NT2/D1 (cell line): ENCODE measurements at regions not wholly inside any gene's neighbourhood (a gene's known extent, or its start where the extent isn't known, plus 50 kb on each side); places are given as distances from the start of the nearest gene placed in this dataset.

ENCODE experiments used
- DNase-seq: peaks from one replicate; pipeline ENCODE4 v3.0.0-alpha.2; 2011; ENCODE audit warnings: low read depth, low spot score
- H3K27me3 ChIP-seq: 2 replicates; pipeline ENCODE4 v1.6.0; 2011; ENCODE audit warnings: mild to moderate bottlenecking; ENCODE audit not compliant: insufficient read length, insufficient read depth
- H3K36me3 ChIP-seq: 2 replicates; pipeline ENCODE4 v1.6.1; 2011; ENCODE audit warnings: mild to moderate bottlenecking, low read length, mixed read lengths; ENCODE audit not compliant: insufficient read depth, insufficient read length
- H3K4me1 ChIP-seq: 2 replicates; pipeline ENCODE4 v1.5.1; 2011; ENCODE audit not compliant: insufficient read depth, insufficient read length
- H3K4me3 ChIP-seq: 2 replicates; pipeline ENCODE4 v1.5.1; 2011; ENCODE audit warnings: low read depth; ENCODE audit not compliant: insufficient read length
- H3K9ac ChIP-seq: 2 replicates; pipeline ENCODE4 v1.6.0; 2011; ENCODE audit warnings: low read depth; ENCODE audit not compliant: insufficient read length
- H3K9me3 ChIP-seq: 2 replicates; pipeline ENCODE4 v1.5.1; 2011; ENCODE audit warnings: mild to moderate bottlenecking, low read length; ENCODE audit not compliant: insufficient read depth
- SUZ12 ChIP-seq: IDR thresholded peaks from 2 replicates; pipeline ENCODE4 v1.6.1; 2011; ENCODE audit not compliant: insufficient read length, insufficient read depth; ENCODE audit errors: extremely low read depth
- YY1 ChIP-seq: IDR thresholded peaks from 2 replicates; pipeline ENCODE4 v1.6.1; 2011; ENCODE audit not compliant: insufficient read length, insufficient read depth
- ZNF274 ChIP-seq: IDR thresholded peaks from 2 replicates; pipeline ENCODE4 v1.6.1; 2011; ENCODE audit warnings: mild to moderate bottlenecking, low read depth, low read length

GRCh38 chr20:43835944-43836508 is 78.6 kb upstream of the TOX2 start:
- H3K36me3 ChIP-seq = no peaks in the 10 kb centered on the region
- H3K27me3 ChIP-seq = no peaks in the 10 kb centered on the region
- peaks cover 3% of the 10 kb centered on the region for H3K4me1 ChIP-seq
- H3K4me3 ChIP-seq = no peak overlapping the region
- DNase-seq = no peak
- no peak for TF ChIP-seq YY1
- TF ChIP-seq SUZ12 = no peak
- no peaks in the 10 kb centered on the region for H3K9me3 ChIP-seq
- H3K9ac ChIP-seq = no peak overlapping the region

- TF ChIP-seq ZNF274 (no peak), SUZ12 (no peak), YY1 (no peak)
- DNase-seq = no peak
- H3K4me1 ChIP-seq = no peaks in the 10 kb centered on the region
- peaks cover 8% of the 10 kb centered on the region; the same call in 1 of the 2 replicates for H3K9me3 ChIP-seq
- no peaks in the 10 kb centered on the region for H3K36me3 ChIP-seq
- H3K27me3 ChIP-seq = no peaks in the 10 kb centered on the region
- no peak overlapping the region for H3K9ac ChIP-seq
- no peak overlapping the region for H3K4me3 ChIP-seq
Observed at GRCh38 chr20:43833511-43834395, 80.9 kb upstream of the TOX2 start.

- TF ChIP-seq ZNF274 (no peak), SUZ12 (no peak), YY1 (no peak)
Observed at GRCh38 chr20:43832961-43833360, 81.7 kb upstream of the TOX2 start.

GRCh38 chr20:43832096-43832816 is 82.4 kb upstream of the TOX2 start:
- DNase-seq = no peak
- no peak for TF ChIP-seq YY1
- TF ChIP-seq ZNF274 = no peak
- TF ChIP-seq SUZ12 = no peak
- H3K4me3 ChIP-seq = no peak overlapping the region
- H3K27me3 ChIP-seq = no peaks in the 10 kb centered on the region
- peaks cover 8% of the 10 kb centered on the region; the same call in 1 of the 2 replicates for H3K9me3 ChIP-seq
- H3K36me3 ChIP-seq = no peaks in the 10 kb centered on the region
- H3K9ac ChIP-seq = no peak overlapping the region
- H3K4me1 ChIP-seq = no peaks in the 10 kb centered on the region

More at GRCh38 chr20:43832961-43833360, 81.7 kb upstream of the TOX2 start:
- Histone ChIP-seq H3K4me1 (no peaks in the 10 kb centered on the region), H3K9ac (no peak overlapping the region), H3K27me3 (no peaks in the 10 kb centered on the region), H3K4me3 (no peak overlapping the region), H3K36me3 (no peaks in the 10 kb centered on the region), H3K9me3 (peaks cover 8% of the 10 kb centered on the region; the same call in 1 of the 2 replicates)
- DNase-seq = no peak

GRCh38 chr20:43831481-43832065 is 83.1 kb upstream of the TOX2 start:
- Histone ChIP-seq H3K4me3 (no peak overlapping the region), H3K9ac (no peak overlapping the region), H3K27me3 (no peaks in the 10 kb centered on the region), H3K36me3 (no peaks in the 10 kb centered on the region), H3K4me1 (no peaks in the 10 kb centered on the region), H3K9me3 (peaks cover 8% of the 10 kb centered on the region; the same call in 1 of the 2 replicates)
- no peak for TF ChIP-seq SUZ12
- DNase-seq = no peak

GRCh38 chr20:43830883-43831282 is 83.8 kb upstream of the TOX2 start:
- H3K4me1 ChIP-seq = no peaks in the 10 kb centered on the region
- TF ChIP-seq YY1 = no peak
- no peak for TF ChIP-seq ZNF274
- TF ChIP-seq SUZ12 = no peak
- no peaks in the 10 kb centered on the region for H3K36me3 ChIP-seq
- no peak for DNase-seq
- H3K9me3 ChIP-seq = peaks cover 8% of the 10 kb centered on the region; the same call in 1 of the 2 replicates
- H3K27me3 ChIP-seq = no peaks in the 10 kb centered on the region
- no peak overlapping the region for H3K9ac ChIP-seq
- no peak overlapping the region for H3K4me3 ChIP-seq

- peaks cover 3% of the 10 kb centered on the region for H3K27me3 ChIP-seq
- peaks cover 8% of the 10 kb centered on the region; the same call in 1 of the 2 replicates for H3K9me3 ChIP-seq
- no peaks in the 10 kb centered on the region for H3K36me3 ChIP-seq
- no peak for DNase-seq
- TF ChIP-seq YY1 = no peak
- no peak for TF ChIP-seq ZNF274
- no peak for TF ChIP-seq SUZ12
- H3K4me1 ChIP-seq = no peaks in the 10 kb centered on the region
- H3K4me3 ChIP-seq = no peak overlapping the region
- H3K9ac ChIP-seq = no peak overlapping the region
Observed at GRCh38 chr20:43829951-43830690, 84.5 kb upstream of the TOX2 start.
